HEK293 (cell line): ENCODE measurements at regions not wholly inside any gene's neighbourhood (a gene's known extent, or its start where the extent isn't known, plus 50 kb on each side); places are given as distances from the start of the nearest gene placed in this dataset.

Source experiments
- CTCF ChIA-PET: fragments of 350-600 bp; formaldehyde crosslinking; extraction: SDS; loops from one replicate; lab custom pipeline; 2021; ENCODE audit warnings: antibody characterized with exemption; lab: Yijun Ruan, JAX
- POLR2A ChIA-PET: fragments of 300-600 bp; formaldehyde crosslinking; extraction: SDS; loops from one replicate; lab custom pipeline; 2020; ENCODE audit warnings: antibody characterized with exemption, inconsistent platforms; lab: Yijun Ruan, JAX
- H3K27ac ChIP-seq: fragments of 200-500 bp; sonication (Bioruptor generic); 2 replicates; pipeline ENCODE4 v1.5.1; 2014; ENCODE audit warnings: low read depth, low read length, control low read depth, inconsistent platforms; ENCODE audit errors: extremely low read depth
- H3K36me3 ChIP-seq, 2 experiments: fragments of 200-500 bp in 1 of 2; sonication (Bioruptor generic) in 1 of 2; 1 replicate in 1 of 2; 2 replicates in 1 of 2; pipeline ENCODE4 v1.5.1; 2014 to 2017; ENCODE audit warnings: inconsistent platforms in 2 of 2, low read length in 2 of 2; ENCODE audit not compliant: control insufficient read depth in 2 of 2, insufficient read depth in 1 of 2
- H3K4me1 ChIP-seq: fragments of 200-500 bp; sonication (Bioruptor generic); 2 replicates; pipeline ENCODE4 v1.5.1; 2014; ENCODE audit warnings: mild to moderate bottlenecking, low read length, inconsistent platforms; ENCODE audit not compliant: control insufficient read depth, insufficient read depth
- H3K4me3 ChIP-seq: 2 replicates; pipeline ENCODE4 v1.5.1; 2011; ENCODE audit warnings: low read depth, mild to moderate bottlenecking, control low read depth, low read length, moderate library complexity
- H3K9me3 ChIP-seq: fragments of 200-500 bp; sonication (Bioruptor generic); 2 replicates; pipeline ENCODE4 v1.5.1; 2014; ENCODE audit warnings: low read depth, low read length, inconsistent platforms; ENCODE audit not compliant: control insufficient read depth, insufficient read depth
- GLI2 ChIP-seq: fragments of 450-650 bp; formaldehyde crosslinking; IDR thresholded peaks from 2 replicates; pipeline ENCODE4; 2017; ENCODE audit warnings: missing biosample characterization, missing genetic modification characterization, low read depth, borderline replicate concordance
- KLF9 ChIP-seq: fragments of 450-650 bp; formaldehyde crosslinking; IDR thresholded peaks from 2 replicates; pipeline ENCODE4 v1.5.1; 2016; ENCODE audit warnings: missing biosample characterization, missing genetic modification characterization, low read depth
- MYNN ChIP-seq: fragments of 450-650 bp; formaldehyde crosslinking; IDR thresholded peaks from 2 replicates; pipeline ENCODE4 v1.5.1; 2016; ENCODE audit warnings: missing biosample characterization, missing genetic modification characterization, borderline replicate concordance
- REPIN1 ChIP-seq: fragments of 450-650 bp; formaldehyde crosslinking; IDR thresholded peaks from 2 replicates; pipeline ENCODE4 v1.5.1; 2017; ENCODE audit warnings: missing biosample characterization, missing genetic modification characterization, low read depth
- SP2 ChIP-seq: fragments of 450-650 bp; formaldehyde crosslinking; IDR thresholded peaks from 2 replicates; pipeline ENCODE4 v1.5.1; 2016; ENCODE audit warnings: missing biosample characterization, missing genetic modification characterization
- YY1 ChIP-seq: fragments of 450-650 bp; formaldehyde crosslinking; IDR thresholded peaks from 2 replicates; pipeline ENCODE4 v1.5.1; 2018; ENCODE audit warnings: missing biosample characterization, missing genetic modification characterization
- YY2 ChIP-seq: fragments of 450-650 bp; formaldehyde crosslinking; IDR thresholded peaks from 2 replicates; pipeline ENCODE4 v1.5.1; 2016; ENCODE audit warnings: missing biosample characterization, missing genetic modification characterization
- ZBTB48 ChIP-seq: fragments of 450-650 bp; formaldehyde crosslinking; IDR thresholded peaks from 2 replicates; pipeline ENCODE4 v1.5.1; 2016; ENCODE audit warnings: missing biosample characterization, missing genetic modification characterization
- ZFP69B ChIP-seq: fragments of 450-650 bp; formaldehyde crosslinking; IDR thresholded peaks from 2 replicates; pipeline ENCODE4 v1.5.1; 2016; ENCODE audit warnings: missing biosample characterization, missing genetic modification characterization
- ZNF138 ChIP-seq: fragments of 450-650 bp; formaldehyde crosslinking; IDR thresholded peaks from 2 replicates; pipeline ENCODE4 v1.5.1; 2016; ENCODE audit warnings: missing biosample characterization, missing genetic modification characterization, borderline replicate concordance
- ZNF16 ChIP-seq: fragments of 450-650 bp; formaldehyde crosslinking; IDR thresholded peaks from 2 replicates; pipeline ENCODE4 v1.5.1; 2016; ENCODE audit warnings: low read depth, missing biosample characterization, missing genetic modification characterization
- ZNF169 ChIP-seq: fragments of 450-650 bp; formaldehyde crosslinking; IDR thresholded peaks from 2 replicates; pipeline ENCODE4 v1.5.1; 2016; ENCODE audit warnings: missing biosample characterization, missing genetic modification characterization
- ZNF184 ChIP-seq: fragments of 450-650 bp; IDR thresholded peaks from 2 replicates; pipeline ENCODE4 v1.5.1; 2018; ENCODE audit warnings: missing biosample characterization, mild to moderate bottlenecking, missing genetic modification characterization
- ZNF211 ChIP-seq: fragments of 450-650 bp; formaldehyde crosslinking; IDR thresholded peaks from 2 replicates; pipeline ENCODE4 v1.5.1; 2016; ENCODE audit warnings: low read depth, missing biosample characterization, missing genetic modification characterization
- ZNF239 ChIP-seq: fragments of 450-650 bp; formaldehyde crosslinking; IDR thresholded peaks from 2 replicates; pipeline ENCODE4 v1.5.1; 2016; ENCODE audit warnings: missing biosample characterization, missing genetic modification characterization
- ZNF248 ChIP-seq: fragments of 450-650 bp; formaldehyde crosslinking; IDR thresholded peaks from 2 replicates; pipeline ENCODE4 v1.5.1; 2017; ENCODE audit warnings: missing biosample characterization, missing genetic modification characterization
- ZNF292 ChIP-seq: fragments of 450-650 bp; formaldehyde crosslinking; IDR thresholded peaks from 2 replicates; pipeline ENCODE4 v1.5.1; 2016; ENCODE audit warnings: low read depth, missing biosample characterization, missing genetic modification characterization, borderline replicate concordance
- ZNF335 ChIP-seq: fragments of 450-650 bp; formaldehyde crosslinking; conservative IDR thresholded peaks from 2 replicates; pipeline ENCODE4 v1.5.1; 2016; ENCODE audit warnings: missing biosample characterization, missing genetic modification characterization
- ZNF341 ChIP-seq: fragments of 450-650 bp; formaldehyde crosslinking; IDR thresholded peaks from 2 replicates; pipeline ENCODE4; 2016; ENCODE audit warnings: low read depth, missing biosample characterization, missing genetic modification characterization
- ZNF366 ChIP-seq: fragments of 450-650 bp; formaldehyde crosslinking; conservative IDR thresholded peaks from 2 replicates; pipeline ENCODE4 v1.5.1; 2016; ENCODE audit warnings: missing biosample characterization, missing genetic modification characterization
- ZNF433 ChIP-seq: fragments of 450-650 bp; formaldehyde crosslinking; IDR thresholded peaks from 2 replicates; pipeline ENCODE4 v1.5.1; 2016; ENCODE audit warnings: missing biosample characterization, missing genetic modification characterization, low read depth
- ZNF48 ChIP-seq: fragments of 450-650 bp; formaldehyde crosslinking; IDR thresholded peaks from 2 replicates; pipeline ENCODE4 v1.5.1; 2016; ENCODE audit warnings: missing biosample characterization, missing genetic modification characterization
- ZNF544 ChIP-seq: fragments of 450-650 bp; formaldehyde crosslinking; IDR thresholded peaks from 2 replicates; pipeline ENCODE4 v1.5.0; 2017; ENCODE audit warnings: missing biosample characterization, missing genetic modification characterization
- ZNF660 ChIP-seq: fragments of 450-650 bp; IDR thresholded peaks from 2 replicates; pipeline ENCODE4 v1.5.1; 2018; ENCODE audit warnings: missing biosample characterization, mild to moderate bottlenecking, missing genetic modification characterization
- ZNF776 ChIP-seq: fragments of 450-650 bp; formaldehyde crosslinking; IDR thresholded peaks from 2 replicates; pipeline ENCODE4 v1.5.0; 2017; ENCODE audit warnings: missing biosample characterization, missing genetic modification characterization, borderline replicate concordance
- ZNF785 ChIP-seq: fragments of 450-650 bp; formaldehyde crosslinking; IDR thresholded peaks from 2 replicates; pipeline ENCODE4 v1.5.1; 2016; ENCODE audit warnings: missing biosample characterization, missing genetic modification characterization
- ZNF843 ChIP-seq: fragments of 450-650 bp; formaldehyde crosslinking; IDR thresholded peaks from 2 replicates; pipeline ENCODE4 v1.5.1; 2016; ENCODE audit warnings: missing biosample characterization, missing genetic modification characterization
- ZSCAN30 ChIP-seq: fragments of 450-650 bp; IDR thresholded peaks from 2 replicates; pipeline ENCODE4 v1.5.1; 2018; ENCODE audit warnings: missing biosample characterization, mild to moderate bottlenecking, missing genetic modification characterization, moderate library complexity
- TF ChIP-seq, protein P1 (sequence below): fragments of 450-650 bp; IDR thresholded peaks from 2 replicates; pipeline ENCODE4 v1.5.1; 2018; ENCODE audit warnings: missing biosample characterization, mild to moderate bottlenecking, missing genetic modification characterization
- TF ChIP-seq, protein P2 (sequence below): fragments of 450-650 bp; formaldehyde crosslinking; IDR thresholded peaks from 2 replicates; pipeline ENCODE4 v1.5.1; 2016; ENCODE audit warnings: missing biosample characterization, missing genetic modification characterization
- TF ChIP-seq, protein P3 (sequence below): fragments of 450-650 bp; formaldehyde crosslinking; IDR thresholded peaks from 2 replicates; pipeline ENCODE4; 2016; ENCODE audit warnings: missing biosample characterization, missing genetic modification characterization

DNA sequence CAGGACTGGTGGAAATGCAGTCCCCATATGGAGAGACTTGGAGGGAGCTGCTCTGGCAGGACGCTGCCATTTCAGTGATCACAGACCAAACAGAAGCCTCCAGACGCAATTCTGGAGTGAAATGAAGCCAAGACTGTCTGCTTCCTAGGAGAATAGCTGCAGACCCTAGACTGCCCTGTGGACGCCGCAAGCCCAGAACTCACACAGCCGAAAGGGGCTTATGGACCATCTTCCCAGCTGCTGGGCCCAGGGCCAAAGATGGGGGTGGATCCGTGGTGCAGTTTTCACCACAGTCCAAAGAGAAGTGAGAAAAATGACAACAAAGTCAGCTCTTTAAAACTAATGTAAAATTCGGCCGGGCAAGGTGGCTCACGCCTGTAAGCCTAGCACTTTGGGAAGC lies 165.7 kb downstream of the CBLN1 start:
- Histone ChIP-seq H3K4me3 (no peak overlapping the region), H3K9me3 (no peaks in the 10 kb centered on the region), H3K36me3 (no peaks in the 10 kb centered on the region), H3K4me1 (no peaks in the 10 kb centered on the region), H3K27ac (no peak overlapping the region)
- ChIA-PET CTCF (interaction anchor here (1.2 kb wide), 1 partner anchor 230 kb away, joined by 3 read pairs; no protein-coding TSS in a partner anchor), POLR2A (no interaction called here)
- TF ChIP-seq ZNF169 (tag by site-specific recombination) (no peak), ZNF138 (tag by site-specific recombination) (no peak), ZNF239 (tag by site-specific recombination) (no peak), ZSCAN30 (tag by site-specific recombination) (no peak), ZBTB48 (tag by site-specific recombination) (no peak), ZNF16 (no peak), YY2 (tag by site-specific recombination) (no peak), ZNF785 (tag by site-specific recombination) (no peak), ZNF211 (tag by site-specific recombination) (no peak), ZNF843 (no peak), ZNF776 (no peak)
- TF ChIP-seq, protein P1, sequence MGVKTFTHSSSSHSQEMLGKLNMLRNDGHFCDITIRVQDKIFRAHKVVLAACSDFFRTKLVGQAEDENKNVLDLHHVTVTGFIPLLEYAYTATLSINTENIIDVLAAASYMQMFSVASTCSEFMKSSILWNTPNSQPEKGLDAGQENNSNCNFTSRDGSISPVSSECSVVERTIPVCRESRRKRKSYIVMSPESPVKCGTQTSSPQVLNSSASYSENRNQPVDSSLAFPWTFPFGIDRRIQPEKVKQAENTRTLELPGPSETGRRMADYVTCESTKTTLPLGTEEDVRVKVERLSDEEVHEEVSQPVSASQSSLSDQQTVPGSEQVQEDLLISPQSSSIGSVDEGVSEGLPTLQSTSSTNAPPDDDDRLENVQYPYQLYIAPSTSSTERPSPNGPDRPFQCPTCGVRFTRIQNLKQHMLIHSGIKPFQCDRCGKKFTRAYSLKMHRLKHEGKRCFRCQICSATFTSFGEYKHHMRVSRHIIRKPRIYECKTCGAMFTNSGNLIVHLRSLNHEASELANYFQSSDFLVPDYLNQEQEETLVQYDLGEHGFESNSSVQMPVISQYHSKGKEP (tag by site-specific recombination) = no peak
- TF ChIP-seq, protein P2, sequence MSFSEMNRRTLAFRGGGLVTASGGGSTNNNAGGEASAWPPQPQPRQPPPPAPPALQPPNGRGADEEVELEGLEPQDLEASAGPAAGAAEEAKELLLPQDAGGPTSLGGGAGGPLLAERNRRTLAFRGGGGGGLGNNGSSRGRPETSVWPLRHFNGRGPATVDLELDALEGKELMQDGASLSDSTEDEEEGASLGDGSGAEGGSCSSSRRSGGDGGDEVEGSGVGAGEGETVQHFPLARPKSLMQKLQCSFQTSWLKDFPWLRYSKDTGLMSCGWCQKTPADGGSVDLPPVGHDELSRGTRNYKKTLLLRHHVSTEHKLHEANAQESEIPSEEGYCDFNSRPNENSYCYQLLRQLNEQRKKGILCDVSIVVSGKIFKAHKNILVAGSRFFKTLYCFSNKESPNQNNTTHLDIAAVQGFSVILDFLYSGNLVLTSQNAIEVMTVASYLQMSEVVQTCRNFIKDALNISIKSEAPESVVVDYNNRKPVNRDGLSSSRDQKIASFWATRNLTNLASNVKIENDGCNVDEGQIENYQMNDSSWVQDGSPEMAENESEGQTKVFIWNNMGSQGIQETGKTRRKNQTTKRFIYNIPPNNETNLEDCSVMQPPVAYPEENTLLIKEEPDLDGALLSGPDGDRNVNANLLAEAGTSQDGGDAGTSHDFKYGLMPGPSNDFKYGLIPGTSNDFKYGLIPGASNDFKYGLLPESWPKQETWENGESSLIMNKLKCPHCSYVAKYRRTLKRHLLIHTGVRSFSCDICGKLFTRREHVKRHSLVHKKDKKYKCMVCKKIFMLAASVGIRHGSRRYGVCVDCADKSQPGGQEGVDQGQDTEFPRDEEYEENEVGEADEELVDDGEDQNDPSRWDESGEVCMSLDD = no peak

DNA sequence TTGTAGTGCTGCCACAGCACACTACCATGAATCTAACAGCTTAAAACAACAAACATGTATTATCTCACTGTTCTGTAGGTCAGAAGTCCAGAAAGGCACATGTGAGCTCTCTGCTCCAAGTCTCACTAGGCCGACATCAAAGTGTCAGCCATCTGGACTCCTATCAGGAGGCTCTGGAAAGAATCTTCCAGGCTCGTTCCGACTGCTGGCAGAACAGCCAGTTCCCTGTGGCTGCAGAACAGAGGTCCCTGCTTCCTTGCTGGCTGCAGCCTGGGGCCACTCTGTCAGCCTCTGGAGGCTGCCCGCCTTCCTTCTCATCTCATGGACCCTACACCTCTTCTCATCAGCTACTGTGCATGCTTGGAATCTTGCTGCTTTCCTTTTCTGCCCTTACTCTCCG lies 168.9 kb downstream of the CBLN1 start:
- no peaks in the 10 kb centered on the region for H3K36me3 ChIP-seq
- H3K4me1 ChIP-seq = no peaks in the 10 kb centered on the region
- no peaks in the 10 kb centered on the region for H3K9me3 ChIP-seq
- ChIA-PET POLR2A (no interaction called here), CTCF (no interaction called here)
- no peak overlapping the region for H3K27ac ChIP-seq
- H3K4me3 ChIP-seq = no peak overlapping the region
- no peak for TF ChIP-seq ZNF248 (tag by site-specific recombination)
- no peak for TF ChIP-seq ZNF366 (tag by site-specific recombination)

DNA sequence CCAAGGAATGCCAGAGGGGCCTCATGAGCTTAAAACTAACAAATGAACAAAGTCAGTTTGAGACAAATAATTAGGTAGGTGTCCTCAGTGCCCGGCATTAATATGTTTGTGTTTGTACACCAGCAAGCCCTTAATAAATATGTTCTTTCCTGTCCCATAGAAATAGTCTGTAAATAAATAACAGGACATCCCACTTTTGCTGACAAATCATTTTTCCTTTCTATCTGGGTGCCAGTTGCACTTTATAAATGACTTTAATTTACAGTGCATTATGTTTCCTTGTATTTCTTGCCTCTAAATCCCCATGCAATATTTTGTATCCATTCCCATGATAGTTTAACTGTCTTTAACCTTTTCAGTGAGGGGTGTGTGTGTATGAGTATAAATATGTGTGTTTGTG lies 170.3 kb downstream of the CBLN1 start:
- TF ChIP-seq ZNF48 (tag by site-specific recombination) = no peak
- no peak for TF ChIP-seq ZNF776
- TF ChIP-seq GLI2 = no peak
- no peak for TF ChIP-seq KLF9
- TF ChIP-seq ZNF660 (tag by site-specific recombination) = no peak
- no peak for TF ChIP-seq REPIN1
- no peak for TF ChIP-seq ZNF341 (tag by site-specific recombination)
- no peak for TF ChIP-seq MYNN (tag by site-specific recombination)
- no peak for TF ChIP-seq ZNF544 (tag by site-specific recombination)
- no peak for TF ChIP-seq ZNF292 (tag by site-specific recombination)
- no peak for TF ChIP-seq YY1 (tag by site-specific recombination)
- no peak for TF ChIP-seq SP2 (tag by site-specific recombination)
- TF ChIP-seq, protein P3, sequence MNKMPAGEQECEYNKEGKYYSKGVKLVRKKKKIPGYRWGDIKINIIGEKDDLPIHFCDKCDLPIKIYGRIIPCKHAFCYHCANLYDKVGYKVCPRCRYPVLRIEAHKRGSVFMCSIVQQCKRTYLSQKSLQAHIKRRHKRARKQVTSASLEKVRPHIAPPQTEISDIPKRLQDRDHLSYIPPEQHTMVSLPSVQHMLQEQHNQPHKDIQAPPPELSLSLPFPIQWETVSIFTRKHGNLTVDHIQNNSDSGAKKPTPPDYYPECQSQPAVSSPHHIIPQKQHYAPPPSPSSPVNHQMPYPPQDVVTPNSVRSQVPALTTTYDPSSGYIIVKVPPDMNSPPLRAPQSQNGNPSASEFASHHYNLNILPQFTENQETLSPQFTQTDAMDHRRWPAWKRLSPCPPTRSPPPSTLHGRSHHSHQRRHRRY = no peak
- no peak for TF ChIP-seq ZNF184
- no peak for TF ChIP-seq ZNF433 (tag by site-specific recombination)
- no peak for TF ChIP-seq ZNF335 (tag by site-specific recombination)
- TF ChIP-seq ZFP69B (tag by site-specific recombination) = no peak
- ChIA-PET POLR2A (no interaction called here), CTCF (no interaction called here)
- Histone ChIP-seq H3K4me1 (no peaks in the 10 kb centered on the region), H3K36me3 (no peaks in the 10 kb centered on the region), H3K4me3 (no peak overlapping the region), H3K9me3 (no peaks in the 10 kb centered on the region), H3K27ac (no peak overlapping the region)
